ENCODE measurements at regions not wholly inside any gene's neighbourhood (a gene's known extent, or its start where the extent isn't known, plus 50 kb on each side); places are given as distances from the start of the nearest gene placed in this dataset.
A peak's percentile ranks its signal among the peaks of the same experiment; 100 is the strongest.

GRCh38 chr21:28196981-28197380 lies 795.7 kb downstream of the LTN1 start:
- dilution Hi-C loops (cut with MboI; ENCODE audit: extremely low pct_ligation_motif_present, low sequenced_read_pairs), result no loop called here
- H3K27me3 ChIP-seq (ENCODE audit: control insufficient read depth in 2 of 2, insufficient read depth in 2 of 2, low read length in 2 of 2), result no peaks in the 10 kb centered on the region

DNA sequence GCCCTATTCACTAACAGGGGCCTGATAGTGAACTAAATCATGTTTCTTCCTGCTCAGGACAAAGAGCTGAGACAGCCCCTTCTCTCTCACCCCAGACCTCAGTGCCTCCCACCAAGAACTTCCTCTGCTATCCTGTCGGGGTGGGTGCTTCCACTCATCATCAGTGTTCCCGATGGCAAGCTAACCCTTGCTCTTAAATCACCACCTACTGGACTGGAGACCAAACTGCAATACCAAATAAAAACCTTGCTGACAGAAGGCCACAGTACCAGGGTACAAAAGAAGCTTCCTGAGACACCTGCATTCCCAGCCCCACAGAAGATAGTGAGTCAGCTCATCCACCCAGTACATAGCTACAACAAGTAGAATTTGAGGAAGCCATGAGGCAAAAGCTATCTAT lies 799.5 kb downstream of the LTN1 start:
- Histone ChIP-seq H3K4me1 (ENCODE audit: control insufficient read depth, extremely low read depth, insufficient read depth, low read length) (no peaks in the 10 kb centered on the region), H2AFZ (ENCODE audit: low read depth, low read length) (no peak overlapping the region), H3K36me3 (ENCODE audit: control insufficient read depth in 2 of 2, extremely low read depth in 1 of 2, insufficient read depth in 2 of 2, low read length in 2 of 2) (no peaks in the 10 kb centered on the region), H3K27me3 (ENCODE audit: control insufficient read depth in 2 of 2, insufficient read depth in 2 of 2, low read length in 2 of 2) (no peaks in the 10 kb centered on the region), H3K9ac (replicated peaks; ENCODE audit: extremely low read depth, insufficient read depth, low read length) (no peak overlapping the region), H4K20me1 (replicated peaks; ENCODE audit: control insufficient read depth, extremely low read depth, insufficient read depth, low read length) (no peaks in the 10 kb centered on the region), H3K4me3 (replicated peaks in 1 of 3; ENCODE audit: insufficient read depth in 1 of 3, low read depth in 1 of 3, low read length in 3 of 3) (no peak overlapping the region), H3K9me3 (replicated peaks; ENCODE audit: control insufficient read depth, insufficient read depth, low read length) (no peaks in the 10 kb centered on the region), H3K27ac (ENCODE audit: insufficient read depth, low read depth, low read length) (no peak overlapping the region), H3K79me2 (ENCODE audit: control insufficient read depth, insufficient read depth, low read length) (no peaks in the 10 kb centered on the region), H3K4me2 (ENCODE audit: insufficient read depth, low read length) (no peak overlapping the region), H3K9me1 (replicated peaks; ENCODE audit: control insufficient read depth, extremely low read depth, insufficient read depth, low read length) (no peaks in the 10 kb centered on the region)
- intact Hi-C loops (cut with micrococcal nuclease), result no loop called here
- no peak for TF ChIP-seq EZH2 (IDR thresholded peaks at IDR 0.05; ENCODE audit: borderline replicate concordance, low read depth, low read length, severe bottlenecking)
- TF ChIP-seq, protein P1, sequence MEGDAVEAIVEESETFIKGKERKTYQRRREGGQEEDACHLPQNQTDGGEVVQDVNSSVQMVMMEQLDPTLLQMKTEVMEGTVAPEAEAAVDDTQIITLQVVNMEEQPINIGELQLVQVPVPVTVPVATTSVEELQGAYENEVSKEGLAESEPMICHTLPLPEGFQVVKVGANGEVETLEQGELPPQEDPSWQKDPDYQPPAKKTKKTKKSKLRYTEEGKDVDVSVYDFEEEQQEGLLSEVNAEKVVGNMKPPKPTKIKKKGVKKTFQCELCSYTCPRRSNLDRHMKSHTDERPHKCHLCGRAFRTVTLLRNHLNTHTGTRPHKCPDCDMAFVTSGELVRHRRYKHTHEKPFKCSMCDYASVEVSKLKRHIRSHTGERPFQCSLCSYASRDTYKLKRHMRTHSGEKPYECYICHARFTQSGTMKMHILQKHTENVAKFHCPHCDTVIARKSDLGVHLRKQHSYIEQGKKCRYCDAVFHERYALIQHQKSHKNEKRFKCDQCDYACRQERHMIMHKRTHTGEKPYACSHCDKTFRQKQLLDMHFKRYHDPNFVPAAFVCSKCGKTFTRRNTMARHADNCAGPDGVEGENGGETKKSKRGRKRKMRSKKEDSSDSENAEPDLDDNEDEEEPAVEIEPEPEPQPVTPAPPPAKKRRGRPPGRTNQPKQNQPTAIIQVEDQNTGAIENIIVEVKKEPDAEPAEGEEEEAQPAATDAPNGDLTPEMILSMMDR (IDR thresholded peaks at IDR 0.05; ENCODE audit: extremely low read depth in 1 of 2, insufficient read depth in 1 of 2, low read depth in 1 of 2, low read length in 2 of 2), result peak in 1 of 2 donors; percentile 5
- no peak for FAIRE-seq
- BruUV-seq (replicated peaks), result no TSS peak
- no peak for DNase-seq (ENCODE audit: low read depth, low spot score)
- ChIA-PET CTCF (interaction anchor here (0.9 to 1.4 kb wide), 3 partner anchors 21 to 143 kb away, joined by 3 to 5 read pairs (median 4); no protein-coding TSS in a partner anchor), POLR2A (no interaction called here)
- dilution Hi-C loops (cut with MboI; ENCODE audit: extremely low pct_ligation_motif_present, low sequenced_read_pairs), result no loop called here

More at GRCh38 chr21:28196981-28197380, 795.7 kb downstream of the LTN1 start:
- intact Hi-C loops (cut with micrococcal nuclease), result loop anchor here (5.0 kb wide), 1 partner anchor 140 kb away; no protein-coding TSS in a partner anchor
- no peaks in the 10 kb centered on the region for H3K4me1 ChIP-seq (ENCODE audit: control insufficient read depth, extremely low read depth, insufficient read depth, low read length)
- H3K36me3 ChIP-seq (ENCODE audit: control insufficient read depth in 2 of 2, extremely low read depth in 1 of 2, insufficient read depth in 2 of 2, low read length in 2 of 2), result no peaks in the 10 kb centered on the region
- BruUV-seq (replicated peaks), result no TSS peak
- H3K4me2 ChIP-seq (ENCODE audit: insufficient read depth, low read length), result no peak overlapping the region
- POLR2A ChIA-PET, result no interaction called here
- no peaks in the 10 kb centered on the region for H4K20me1 ChIP-seq (replicated peaks; ENCODE audit: control insufficient read depth, extremely low read depth, insufficient read depth, low read length)
- TF ChIP-seq POLR2AphosphoS5 (IDR thresholded peaks at IDR 0.05; ENCODE audit: insufficient read depth, low read depth, low read length), result no peak
- TF ChIP-seq GATA2 (IDR thresholded peaks at IDR 0.05; ENCODE audit: insufficient read depth, insufficient read length, low read depth, low read length), result no peak
- TF ChIP-seq, protein P2, sequence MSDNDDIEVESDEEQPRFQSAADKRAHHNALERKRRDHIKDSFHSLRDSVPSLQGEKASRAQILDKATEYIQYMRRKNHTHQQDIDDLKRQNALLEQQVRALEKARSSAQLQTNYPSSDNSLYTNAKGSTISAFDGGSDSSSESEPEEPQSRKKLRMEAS (IDR thresholded peaks at IDR 0.05; ENCODE audit: insufficient read depth, insufficient read length), result no peak
- no peak overlapping the region for H3K4me3 ChIP-seq (replicated peaks in 1 of 3; ENCODE audit: insufficient read depth in 1 of 3, low read depth in 1 of 3, low read length in 3 of 3)
- no peak overlapping the region for H2AFZ ChIP-seq (ENCODE audit: low read depth, low read length)
- no peak overlapping the region for H3K9ac ChIP-seq (replicated peaks; ENCODE audit: extremely low read depth, insufficient read depth, low read length)
- no peaks in the 10 kb centered on the region for H3K9me1 ChIP-seq (replicated peaks; ENCODE audit: control insufficient read depth, extremely low read depth, insufficient read depth, low read length)
- DNase-seq (ENCODE audit: low read depth, low spot score), result no peak
- no peak for FAIRE-seq
- H3K27ac ChIP-seq (ENCODE audit: insufficient read depth, low read depth, low read length), result no peak overlapping the region
- H3K79me2 ChIP-seq (ENCODE audit: control insufficient read depth, insufficient read depth, low read length), result no peaks in the 10 kb centered on the region
- H3K9me3 ChIP-seq (replicated peaks; ENCODE audit: control insufficient read depth, insufficient read depth, low read length), result no peaks in the 10 kb centered on the region
- CTCF ChIA-PET, result interaction anchor here (1.3 kb wide), 1 partner anchor 140 kb away, joined by 4 read pairs; no protein-coding TSS in a partner anchor
